ENCODE measurements at regions not wholly inside any gene's neighbourhood (a gene's known extent, or its start where the extent isn't known, plus 50 kb on each side); places are given as distances from the start of the nearest gene placed in this dataset.

- TF ChIP-seq CEBPB (IDR thresholded peaks at IDR 0.05), result no peak
- no peak for TF ChIP-seq FOXM1 (IDR thresholded peaks at IDR 0.05; ENCODE audit: borderline replicate concordance, low read depth)
- TF ChIP-seq EP300 (IDR thresholded peaks at IDR 0.05; ENCODE audit: borderline replicate concordance), result no peak
- TF ChIP-seq TEAD4 (IDR thresholded peaks at IDR 0.05), result no peak
- no peak for TF ChIP-seq RAD21 (IDR thresholded peaks at IDR 0.05; ENCODE audit: low read depth)
- no peak for TF ChIP-seq TAF1 (IDR thresholded peaks at IDR 0.05; ENCODE audit: low read depth)
- TF ChIP-seq USF1 (IDR thresholded peaks at IDR 0.05), result no peak
- no peak for TF ChIP-seq YY1 (IDR thresholded peaks at IDR 0.05; ENCODE audit: low read depth)
These were observed 228.1 kb upstream of the FAT3 start for GRCh38 chr11:91996526-91996925.

GRCh38 chr11:91986218-91986617, 238.4 kb upstream of the FAT3 start:
- TF ChIP-seq EP300 (IDR thresholded peaks at IDR 0.05; ENCODE audit: borderline replicate concordance) (no peak), EGR1 (IDR thresholded peaks at IDR 0.05) (no peak), TAF1 (IDR thresholded peaks at IDR 0.05; ENCODE audit: low read depth) (no peak), CEBPB (IDR thresholded peaks at IDR 0.05) (no peak), MAX (IDR thresholded peaks at IDR 0.05) (no peak), REST (IDR thresholded peaks at IDR 0.05; ENCODE audit: low read depth) (no peak), RAD21 (IDR thresholded peaks at IDR 0.05; ENCODE audit: low read depth) (no peak), ZBTB7A (IDR thresholded peaks at IDR 0.05; ENCODE audit: low read depth) (no peak), YY1 (IDR thresholded peaks at IDR 0.05; ENCODE audit: low read depth) (no peak)

- TF ChIP-seq TEAD4 (IDR thresholded peaks at IDR 0.05), result no peak
These were observed 240.5 kb upstream of the FAT3 start for GRCh38 chr11:91984033-91984584.

GRCh38 chr11:91981995-91982394, 242.6 kb upstream of the FAT3 start:
- TF ChIP-seq USF1 (IDR thresholded peaks at IDR 0.05), result no peak
- TF ChIP-seq EP300 (IDR thresholded peaks at IDR 0.05; ENCODE audit: borderline replicate concordance), result no peak
- no peak for TF ChIP-seq RAD21 (IDR thresholded peaks at IDR 0.05; ENCODE audit: low read depth)
- no peak for TF ChIP-seq NFIC (IDR thresholded peaks at IDR 0.05)
- no peak for TF ChIP-seq EGR1 (IDR thresholded peaks at IDR 0.05)
- TF ChIP-seq TEAD4 (IDR thresholded peaks at IDR 0.05), result no peak
- TF ChIP-seq FOXM1 (IDR thresholded peaks at IDR 0.05; ENCODE audit: borderline replicate concordance, low read depth), result no peak
- no peak for TF ChIP-seq ZBTB7A (IDR thresholded peaks at IDR 0.05; ENCODE audit: low read depth)
- TF ChIP-seq TAF1 (IDR thresholded peaks at IDR 0.05; ENCODE audit: low read depth), result no peak
- TF ChIP-seq CREB1 (IDR thresholded peaks at IDR 0.05; ENCODE audit: low read depth), result no peak
- TF ChIP-seq CEBPB (IDR thresholded peaks at IDR 0.05), result no peak
- no peak for TF ChIP-seq YY1 (IDR thresholded peaks at IDR 0.05; ENCODE audit: low read depth)
- no peak for TF ChIP-seq REST (IDR thresholded peaks at IDR 0.05; ENCODE audit: low read depth)
- no peak for TF ChIP-seq TCF12 (IDR thresholded peaks at IDR 0.05; ENCODE audit: low read depth)

GRCh38 chr11:91979775-91980174, 244.8 kb upstream of the FAT3 start:
- TF ChIP-seq MAX (IDR thresholded peaks at IDR 0.05), result no peak
- no peak for TF ChIP-seq YY1 (IDR thresholded peaks at IDR 0.05; ENCODE audit: low read depth)
- no peak for TF ChIP-seq RAD21 (IDR thresholded peaks at IDR 0.05; ENCODE audit: low read depth)
- no peak for TF ChIP-seq NFIC (IDR thresholded peaks at IDR 0.05)
- no peak for TF ChIP-seq USF1 (IDR thresholded peaks at IDR 0.05)
- TF ChIP-seq TEAD4 (IDR thresholded peaks at IDR 0.05), result no peak
- no peak for TF ChIP-seq TCF12 (IDR thresholded peaks at IDR 0.05; ENCODE audit: low read depth)
- no peak for TF ChIP-seq CREB1 (IDR thresholded peaks at IDR 0.05; ENCODE audit: low read depth)
- TF ChIP-seq EGR1 (IDR thresholded peaks at IDR 0.05), result no peak
- no peak for TF ChIP-seq FOXM1 (IDR thresholded peaks at IDR 0.05; ENCODE audit: borderline replicate concordance, low read depth)
- no peak for TF ChIP-seq EP300 (IDR thresholded peaks at IDR 0.05; ENCODE audit: borderline replicate concordance)
- TF ChIP-seq CEBPB (IDR thresholded peaks at IDR 0.05), result no peak
- TF ChIP-seq TAF1 (IDR thresholded peaks at IDR 0.05; ENCODE audit: low read depth), result no peak
- no peak for TF ChIP-seq ZBTB7A (IDR thresholded peaks at IDR 0.05; ENCODE audit: low read depth)

- TF ChIP-seq RAD21 (IDR thresholded peaks at IDR 0.05; ENCODE audit: low read depth), result no peak
- no peak for TF ChIP-seq CEBPB (IDR thresholded peaks at IDR 0.05)
- no peak for TF ChIP-seq NFIC (IDR thresholded peaks at IDR 0.05)
- TF ChIP-seq ZBTB7A (IDR thresholded peaks at IDR 0.05; ENCODE audit: low read depth), result no peak
- no peak for TF ChIP-seq FOXM1 (IDR thresholded peaks at IDR 0.05; ENCODE audit: borderline replicate concordance, low read depth)
- TF ChIP-seq EGR1 (IDR thresholded peaks at IDR 0.05), result no peak
- TF ChIP-seq YY1 (IDR thresholded peaks at IDR 0.05; ENCODE audit: low read depth), result no peak
- no peak for TF ChIP-seq USF1 (IDR thresholded peaks at IDR 0.05)
- TF ChIP-seq CREB1 (IDR thresholded peaks at IDR 0.05; ENCODE audit: low read depth), result no peak
- TF ChIP-seq TEAD4 (IDR thresholded peaks at IDR 0.05), result no peak
- no peak for TF ChIP-seq REST (IDR thresholded peaks at IDR 0.05; ENCODE audit: low read depth)
- TF ChIP-seq MAX (IDR thresholded peaks at IDR 0.05), result no peak
- no peak for TF ChIP-seq EP300 (IDR thresholded peaks at IDR 0.05; ENCODE audit: borderline replicate concordance)
- no peak for TF ChIP-seq TAF1 (IDR thresholded peaks at IDR 0.05; ENCODE audit: low read depth)
- TF ChIP-seq TCF12 (IDR thresholded peaks at IDR 0.05; ENCODE audit: low read depth), result no peak
These were observed 245.9 kb upstream of the FAT3 start for GRCh38 chr11:91978747-91979146.

All from Ishikawa (cell line).